GM23338 (cell line): ENCODE measurements at regions not wholly inside any gene's neighbourhood (a gene's known extent, or its start where the extent isn't known, plus 50 kb on each side); places are given as distances from the start of the nearest gene placed in this dataset.

Experiments
- CREB1 ChIP-seq: fragments of 250-450 bp; sonication (Bioruptor Pico); IDR thresholded peaks from 2 replicates; pipeline ENCODE4 v1.5.0; 2020; ENCODE audit warnings: low read depth, mild to moderate bottlenecking, moderate library complexity
- EZH2 ChIP-seq: fragments of 200-600 bp; sonication (generic); IDR thresholded peaks from one replicate; pipeline ENCODE4 v1.8.0; 2017; ENCODE audit warnings: antibody characterized with exemption, mild to moderate bottlenecking, low read depth; ENCODE audit not compliant: unreplicated experiment
- EZH2phosphoT487 ChIP-seq: fragments of 200-600 bp; sonication (generic); IDR thresholded peaks from one replicate; pipeline ENCODE4 v1.8.1; 2018; ENCODE audit warnings: antibody characterized with exemption; ENCODE audit not compliant: unreplicated experiment
- JUNB ChIP-seq: IDR thresholded peaks from one replicate; pipeline ENCODE4 v1.6.1; 2016; ENCODE audit warnings: antibody characterized with exemption; ENCODE audit not compliant: unreplicated experiment
- NANOG ChIP-seq: IDR thresholded peaks from 2 replicates; pipeline ENCODE4 v1.6.1; 2016; ENCODE audit warnings: antibody characterized with exemption, borderline replicate concordance
- POLR2AphosphoS5 ChIP-seq: IDR thresholded peaks from 2 replicates; pipeline ENCODE4 v1.6.1; 2016; ENCODE audit warnings: antibody characterized with exemption, low read depth
- STAT1 ChIP-seq: IDR thresholded peaks from one replicate; pipeline ENCODE4 v1.6.1; 2016; ENCODE audit warnings: antibody characterized with exemption; ENCODE audit not compliant: unreplicated experiment
- ZNF331 ChIP-seq: fragments of 250-450 bp; sonication (Bioruptor Pico); IDR thresholded peaks from 2 replicates; pipeline ENCODE4 v1.5.0; 2020; ENCODE audit warnings: low read depth, mild to moderate bottlenecking, moderate library complexity
- ZNF462 ChIP-seq: fragments of 250-450 bp; sonication (Bioruptor Pico); IDR thresholded peaks from 2 replicates; pipeline ENCODE4 v1.5.0; 2020; ENCODE audit warnings: mild to moderate bottlenecking, moderate library complexity
- TF ChIP-seq, protein P1 (sequence below), 2 experiments: fragments of 200-600 bp in 1 of 2; sonication (generic) in 1 of 2; conservative IDR thresholded peaks; 2 replicates each; pipeline versions ENCODE4 v1.5.1 to v1.6.1; 2016 to 2017; ENCODE audit warnings: antibody characterized with exemption in 2 of 2, low read depth in 2 of 2, mild to moderate bottlenecking in 2 of 2, moderate library complexity in 1 of 2
- TF ChIP-seq, protein P2 (sequence below): IDR thresholded peaks from one replicate; pipeline ENCODE4 v1.6.1; 2018; ENCODE audit warnings: antibody characterized with exemption; ENCODE audit not compliant: unreplicated experiment
- TF ChIP-seq, protein P3 (sequence below): IDR thresholded peaks from 2 replicates; pipeline ENCODE4 v1.6.1; 2016; ENCODE audit warnings: antibody characterized with exemption

GRCh38 chr1:58395355-58395754, 151.2 kb downstream of the OMA1 start:
- TF ChIP-seq POLR2AphosphoS5 = no peak
- no peak for TF ChIP-seq EZH2
- TF ChIP-seq, protein P1, sequence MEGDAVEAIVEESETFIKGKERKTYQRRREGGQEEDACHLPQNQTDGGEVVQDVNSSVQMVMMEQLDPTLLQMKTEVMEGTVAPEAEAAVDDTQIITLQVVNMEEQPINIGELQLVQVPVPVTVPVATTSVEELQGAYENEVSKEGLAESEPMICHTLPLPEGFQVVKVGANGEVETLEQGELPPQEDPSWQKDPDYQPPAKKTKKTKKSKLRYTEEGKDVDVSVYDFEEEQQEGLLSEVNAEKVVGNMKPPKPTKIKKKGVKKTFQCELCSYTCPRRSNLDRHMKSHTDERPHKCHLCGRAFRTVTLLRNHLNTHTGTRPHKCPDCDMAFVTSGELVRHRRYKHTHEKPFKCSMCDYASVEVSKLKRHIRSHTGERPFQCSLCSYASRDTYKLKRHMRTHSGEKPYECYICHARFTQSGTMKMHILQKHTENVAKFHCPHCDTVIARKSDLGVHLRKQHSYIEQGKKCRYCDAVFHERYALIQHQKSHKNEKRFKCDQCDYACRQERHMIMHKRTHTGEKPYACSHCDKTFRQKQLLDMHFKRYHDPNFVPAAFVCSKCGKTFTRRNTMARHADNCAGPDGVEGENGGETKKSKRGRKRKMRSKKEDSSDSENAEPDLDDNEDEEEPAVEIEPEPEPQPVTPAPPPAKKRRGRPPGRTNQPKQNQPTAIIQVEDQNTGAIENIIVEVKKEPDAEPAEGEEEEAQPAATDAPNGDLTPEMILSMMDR (conservative IDR thresholded peaks at IDR 0.05; ENCODE audit: low read depth in 2 of 2) = no peak
- TF ChIP-seq ZNF331 (CRISPR knock-in tag) = no peak
- no peak for TF ChIP-seq JUNB
- TF ChIP-seq EZH2phosphoT487 = no peak
- TF ChIP-seq ZNF462 (CRISPR knock-in tag) = no peak
- TF ChIP-seq, protein P2, sequence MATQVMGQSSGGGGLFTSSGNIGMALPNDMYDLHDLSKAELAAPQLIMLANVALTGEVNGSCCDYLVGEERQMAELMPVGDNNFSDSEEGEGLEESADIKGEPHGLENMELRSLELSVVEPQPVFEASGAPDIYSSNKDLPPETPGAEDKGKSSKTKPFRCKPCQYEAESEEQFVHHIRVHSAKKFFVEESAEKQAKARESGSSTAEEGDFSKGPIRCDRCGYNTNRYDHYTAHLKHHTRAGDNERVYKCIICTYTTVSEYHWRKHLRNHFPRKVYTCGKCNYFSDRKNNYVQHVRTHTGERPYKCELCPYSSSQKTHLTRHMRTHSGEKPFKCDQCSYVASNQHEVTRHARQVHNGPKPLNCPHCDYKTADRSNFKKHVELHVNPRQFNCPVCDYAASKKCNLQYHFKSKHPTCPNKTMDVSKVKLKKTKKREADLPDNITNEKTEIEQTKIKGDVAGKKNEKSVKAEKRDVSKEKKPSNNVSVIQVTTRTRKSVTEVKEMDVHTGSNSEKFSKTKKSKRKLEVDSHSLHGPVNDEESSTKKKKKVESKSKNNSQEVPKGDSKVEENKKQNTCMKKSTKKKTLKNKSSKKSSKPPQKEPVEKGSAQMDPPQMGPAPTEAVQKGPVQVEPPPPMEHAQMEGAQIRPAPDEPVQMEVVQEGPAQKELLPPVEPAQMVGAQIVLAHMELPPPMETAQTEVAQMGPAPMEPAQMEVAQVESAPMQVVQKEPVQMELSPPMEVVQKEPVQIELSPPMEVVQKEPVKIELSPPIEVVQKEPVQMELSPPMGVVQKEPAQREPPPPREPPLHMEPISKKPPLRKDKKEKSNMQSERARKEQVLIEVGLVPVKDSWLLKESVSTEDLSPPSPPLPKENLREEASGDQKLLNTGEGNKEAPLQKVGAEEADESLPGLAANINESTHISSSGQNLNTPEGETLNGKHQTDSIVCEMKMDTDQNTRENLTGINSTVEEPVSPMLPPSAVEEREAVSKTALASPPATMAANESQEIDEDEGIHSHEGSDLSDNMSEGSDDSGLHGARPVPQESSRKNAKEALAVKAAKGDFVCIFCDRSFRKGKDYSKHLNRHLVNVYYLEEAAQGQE = no peak
- no peak for TF ChIP-seq STAT1
- no peak for TF ChIP-seq CREB1 (CRISPR knock-in tag)
- TF ChIP-seq, protein P3, sequence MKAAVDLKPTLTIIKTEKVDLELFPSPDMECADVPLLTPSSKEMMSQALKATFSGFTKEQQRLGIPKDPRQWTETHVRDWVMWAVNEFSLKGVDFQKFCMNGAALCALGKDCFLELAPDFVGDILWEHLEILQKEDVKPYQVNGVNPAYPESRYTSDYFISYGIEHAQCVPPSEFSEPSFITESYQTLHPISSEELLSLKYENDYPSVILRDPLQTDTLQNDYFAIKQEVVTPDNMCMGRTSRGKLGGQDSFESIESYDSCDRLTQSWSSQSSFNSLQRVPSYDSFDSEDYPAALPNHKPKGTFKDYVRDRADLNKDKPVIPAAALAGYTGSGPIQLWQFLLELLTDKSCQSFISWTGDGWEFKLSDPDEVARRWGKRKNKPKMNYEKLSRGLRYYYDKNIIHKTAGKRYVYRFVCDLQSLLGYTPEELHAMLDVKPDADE = no peak
- TF ChIP-seq NANOG = no peak
